ENCODE measurements at regions not wholly inside any gene's neighbourhood (a gene's known extent, or its start where the extent isn't known, plus 50 kb on each side); places are given as distances from the start of the nearest gene placed in this dataset.

DNA sequence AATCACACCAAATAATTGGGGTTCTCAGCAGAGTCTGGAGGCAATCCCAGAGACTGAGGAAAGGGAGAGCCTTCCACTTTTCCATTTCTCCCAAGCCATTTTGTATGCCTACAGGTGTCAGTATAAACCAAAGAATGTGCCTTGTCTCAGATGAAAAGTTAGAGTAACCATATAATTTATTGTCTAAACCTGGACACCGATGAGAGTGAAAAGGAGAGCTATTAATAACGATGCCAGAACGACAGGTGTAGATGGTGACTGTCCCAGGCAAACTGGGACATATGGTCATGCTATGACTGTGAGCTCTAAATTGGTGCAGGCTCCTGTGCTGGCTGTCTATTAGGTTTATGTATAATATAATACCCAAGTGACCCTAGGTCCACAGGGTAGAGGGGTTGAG lies 219.6 kb downstream of the ARHGAP12 start:
- no peak for DNase-seq

DNA sequence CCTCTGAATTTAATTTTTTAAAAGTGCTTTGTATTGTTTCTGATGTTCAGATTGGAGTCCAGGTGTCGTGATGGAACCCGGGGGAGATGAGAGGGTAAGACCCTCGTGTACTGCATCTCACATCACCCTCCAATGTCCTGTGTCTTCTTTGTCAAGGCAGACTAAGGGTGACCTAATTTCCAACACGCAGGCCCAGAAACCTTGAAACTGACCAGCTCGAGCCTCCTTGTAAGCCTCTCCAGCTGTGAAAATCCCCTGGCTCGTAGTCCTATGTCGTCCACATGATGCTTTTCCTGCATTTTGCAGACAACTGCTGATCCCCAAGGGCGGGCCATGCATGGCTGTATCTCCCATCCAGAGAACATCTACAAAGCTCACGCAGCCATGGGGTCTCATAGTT lies 220.2 kb downstream of the ARHGAP12 start:
- DNase-seq, result no peak

DNA sequence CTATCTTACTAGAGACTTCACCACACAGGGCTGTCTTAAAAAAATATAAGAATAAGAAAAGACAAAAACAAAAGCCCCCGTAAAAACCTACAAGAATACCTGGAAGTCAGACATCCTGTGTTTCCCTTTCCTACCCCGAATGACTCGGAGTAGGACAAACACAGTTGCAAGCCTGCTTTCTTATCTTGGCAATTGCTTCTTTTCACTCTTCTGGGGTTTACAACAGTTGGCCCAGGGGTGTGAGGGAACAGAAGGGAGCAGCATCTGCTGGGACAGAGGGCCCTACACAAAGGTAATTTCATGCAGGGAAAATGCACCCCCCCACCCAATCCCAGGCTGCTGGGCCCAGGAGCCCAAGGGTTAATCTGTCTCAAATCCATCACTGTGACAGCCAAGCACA lies 220.6 kb downstream of the ARHGAP12 start:
- DNase-seq, result no peak

DNA sequence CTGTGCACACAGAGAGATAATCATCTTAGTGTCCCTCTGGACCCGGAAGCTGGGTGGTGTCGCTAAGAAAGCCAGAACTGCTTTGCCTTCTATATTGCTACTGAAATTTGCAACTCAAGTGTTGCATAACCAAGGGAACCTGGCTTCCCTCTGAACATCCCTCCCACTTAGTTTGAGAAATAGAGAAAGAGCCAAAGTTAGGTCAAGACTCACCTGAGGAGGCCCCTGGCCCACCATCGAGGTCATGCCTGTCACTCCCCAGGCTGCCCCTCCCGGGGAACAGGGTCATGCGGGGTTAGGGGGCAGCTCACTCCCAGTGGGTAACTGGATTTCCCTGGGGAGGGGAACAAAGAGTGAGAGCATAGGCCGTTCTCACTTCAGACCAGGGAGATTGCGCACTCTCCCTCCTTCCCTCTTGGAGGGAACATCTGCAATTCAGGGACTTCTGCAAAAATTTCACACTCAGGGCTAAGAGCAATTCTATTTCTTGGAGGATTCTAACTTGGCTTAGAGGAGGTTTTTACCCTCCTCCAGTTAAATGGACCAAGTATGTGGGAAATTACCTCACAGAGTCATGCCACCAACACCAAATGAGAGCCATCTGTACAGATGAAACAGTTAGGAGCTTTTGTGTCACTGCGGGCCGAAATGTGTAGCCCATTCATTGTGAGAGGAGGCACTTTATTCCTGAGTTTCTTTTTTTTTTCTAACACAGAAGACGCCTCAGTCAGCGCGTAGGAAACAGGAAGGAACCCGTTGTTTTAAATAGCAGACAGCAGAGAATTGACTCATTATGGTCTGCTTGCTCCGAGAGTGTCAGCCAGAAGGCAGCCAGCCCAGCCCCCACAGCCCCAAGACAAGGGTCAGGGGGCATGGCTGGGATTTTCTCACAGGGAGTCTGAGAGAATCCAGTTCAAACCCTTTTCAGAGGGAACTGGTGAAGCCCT lies 221.3 kb downstream of the ARHGAP12 start:
- DNase-seq, result peak in 2 of 5 experiments; percentile 5 to 83

DNA sequence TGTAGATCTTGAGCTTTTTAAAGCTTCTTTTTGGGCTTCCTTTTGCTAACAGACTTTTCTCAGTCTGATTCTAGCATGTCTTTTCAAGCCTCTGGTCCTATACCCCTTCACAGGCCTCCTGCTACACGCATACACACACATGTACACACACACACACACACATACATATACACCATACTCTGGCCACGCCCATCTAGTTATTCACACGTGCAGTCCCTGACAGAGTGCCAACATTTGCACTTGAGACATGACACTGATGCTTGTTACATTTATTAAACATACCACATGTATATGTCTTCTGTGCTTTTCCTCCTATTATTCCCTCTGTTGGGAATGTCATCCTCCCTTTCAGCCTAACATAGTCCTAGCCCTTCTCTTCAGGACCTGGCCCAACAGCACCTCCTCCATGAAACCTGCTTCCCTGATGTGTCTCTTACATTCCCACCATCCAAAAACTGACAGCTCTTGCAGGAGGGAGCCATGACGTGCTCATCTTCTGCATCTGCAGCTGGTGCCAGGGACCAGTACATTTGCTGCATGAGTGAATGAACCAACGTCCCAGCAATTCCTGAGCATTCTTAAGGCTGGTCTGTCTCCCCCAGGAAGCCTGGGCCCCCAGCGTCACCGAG lies 222.1 kb downstream of the ARHGAP12 start:
- DNase-seq, result no peak

DNA sequence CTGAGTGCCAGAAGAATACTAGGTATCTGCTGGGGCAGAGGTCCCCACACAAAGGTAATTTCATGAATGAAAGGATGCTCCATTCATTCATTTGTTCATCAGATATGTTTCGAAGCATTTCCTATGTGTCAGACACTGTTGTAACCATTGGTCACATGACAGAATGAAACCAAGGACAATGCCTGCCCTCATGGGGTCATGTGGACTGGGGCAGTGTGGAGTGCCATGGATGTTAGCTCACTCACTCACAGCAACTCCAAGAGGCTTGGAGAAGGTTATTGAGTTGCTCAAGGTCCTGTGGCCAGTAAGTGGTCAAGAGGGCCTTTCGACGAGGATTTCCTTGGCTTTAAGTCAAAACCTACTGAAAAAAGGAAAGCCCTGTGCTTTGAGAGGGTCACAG lies 223.5 kb downstream of the ARHGAP12 start:
- DNase-seq, result no peak

DNA sequence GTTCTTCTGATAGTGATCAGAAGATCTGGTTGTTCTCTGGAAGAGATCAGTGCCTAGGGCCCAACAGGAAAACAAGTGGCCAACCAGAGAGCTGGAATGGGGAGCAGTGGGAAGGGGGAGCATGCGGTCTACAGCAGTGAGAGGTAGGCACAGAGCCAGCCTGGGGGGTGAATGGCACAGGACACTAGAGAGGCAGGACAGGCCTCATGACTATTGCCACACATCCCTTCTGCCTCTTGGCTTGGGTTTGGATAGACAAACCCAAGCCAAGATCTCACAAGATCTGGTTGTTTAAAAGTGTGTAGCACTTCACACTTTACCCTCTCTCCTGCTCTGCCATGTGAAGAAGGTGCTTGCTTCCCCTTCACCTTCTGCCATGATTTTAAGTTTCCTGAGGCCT lies 224.4 kb downstream of the ARHGAP12 start:
- no peak for DNase-seq

DNA sequence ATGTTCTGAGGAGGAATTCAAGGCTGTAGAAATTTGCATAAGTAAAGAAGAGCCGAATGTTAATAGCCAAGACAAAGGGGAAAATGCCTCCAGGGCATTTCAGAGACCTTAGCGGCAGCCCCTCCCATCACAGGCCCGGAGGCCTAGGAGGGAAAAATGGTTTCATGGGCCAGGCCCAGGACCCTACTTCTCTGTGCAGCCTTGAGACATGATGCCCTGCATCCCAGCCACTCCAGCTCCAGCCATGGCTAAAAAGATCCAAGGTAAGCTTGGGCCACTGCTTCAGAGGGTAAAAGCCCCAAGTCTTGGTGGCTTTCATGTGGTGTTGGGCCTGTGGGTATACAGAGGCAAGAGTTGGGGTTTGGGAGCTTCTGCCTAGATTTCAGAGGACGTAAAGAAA lies 225.7 kb downstream of the ARHGAP12 start:
- no peak for DNase-seq

DNA sequence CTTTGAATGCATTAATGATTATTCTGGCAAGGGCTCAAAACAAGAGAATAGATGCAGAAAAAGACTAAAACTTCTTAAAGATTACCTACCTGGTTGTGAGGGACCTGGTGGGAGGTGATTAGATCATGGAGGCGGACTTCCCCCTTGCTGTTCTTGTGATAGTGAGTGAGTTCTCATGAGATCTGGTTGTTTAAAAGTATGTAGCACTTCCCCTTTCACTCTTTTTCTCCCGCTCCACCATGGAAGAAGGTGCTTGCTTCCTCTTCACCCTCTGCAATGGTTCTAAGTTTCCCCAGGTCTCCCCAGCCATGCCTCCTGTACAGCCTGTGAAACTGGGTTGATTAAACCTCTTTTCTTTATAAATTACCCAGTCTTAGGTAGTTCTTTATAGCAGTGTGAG lies 226.6 kb downstream of the ARHGAP12 start:
- DNase-seq, result no peak

DNA sequence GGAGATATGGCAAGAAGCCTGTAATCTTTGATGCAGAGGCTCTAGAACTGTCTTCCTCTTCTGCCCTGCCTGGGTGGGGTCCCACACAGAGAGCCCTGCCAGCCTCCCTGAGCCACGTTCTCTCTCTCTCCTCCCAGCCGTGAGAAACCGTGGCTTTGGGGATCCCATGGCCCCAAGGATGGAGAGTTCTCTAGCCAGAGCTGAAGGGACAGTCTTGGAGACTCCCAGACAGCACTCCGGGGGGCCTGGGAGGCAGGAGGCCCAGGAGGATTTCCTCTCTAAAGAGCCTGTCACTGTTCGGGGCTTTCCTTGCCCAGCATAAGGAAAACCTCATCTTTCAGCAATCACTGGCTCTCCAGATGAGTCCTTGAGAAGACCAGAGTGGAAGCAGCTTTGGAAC lies 227.1 kb downstream of the ARHGAP12 start:
- DNase-seq, result no peak

DNA sequence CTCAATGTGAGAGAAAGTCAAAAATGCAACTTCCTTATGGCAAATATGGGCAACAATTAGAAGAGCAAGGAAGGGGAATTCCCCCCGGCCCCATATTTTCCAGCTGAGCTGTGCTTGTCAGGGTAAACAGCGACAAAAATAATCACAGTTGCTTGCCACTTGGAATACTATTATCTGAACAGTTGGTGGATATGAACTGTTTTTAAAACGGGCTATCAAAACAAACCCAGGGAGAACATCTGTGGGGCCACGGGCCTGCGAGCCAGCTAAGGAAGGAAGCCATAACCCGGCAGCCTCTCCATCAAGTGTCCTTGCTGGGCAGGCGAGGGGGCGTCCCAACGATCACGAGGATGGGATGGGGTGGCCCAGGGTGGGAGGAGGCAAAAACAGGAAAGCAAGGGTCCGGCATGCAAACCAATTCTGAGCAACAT lies 228.4 kb downstream of the ARHGAP12 start:
- no peak for DNase-seq

DNA sequence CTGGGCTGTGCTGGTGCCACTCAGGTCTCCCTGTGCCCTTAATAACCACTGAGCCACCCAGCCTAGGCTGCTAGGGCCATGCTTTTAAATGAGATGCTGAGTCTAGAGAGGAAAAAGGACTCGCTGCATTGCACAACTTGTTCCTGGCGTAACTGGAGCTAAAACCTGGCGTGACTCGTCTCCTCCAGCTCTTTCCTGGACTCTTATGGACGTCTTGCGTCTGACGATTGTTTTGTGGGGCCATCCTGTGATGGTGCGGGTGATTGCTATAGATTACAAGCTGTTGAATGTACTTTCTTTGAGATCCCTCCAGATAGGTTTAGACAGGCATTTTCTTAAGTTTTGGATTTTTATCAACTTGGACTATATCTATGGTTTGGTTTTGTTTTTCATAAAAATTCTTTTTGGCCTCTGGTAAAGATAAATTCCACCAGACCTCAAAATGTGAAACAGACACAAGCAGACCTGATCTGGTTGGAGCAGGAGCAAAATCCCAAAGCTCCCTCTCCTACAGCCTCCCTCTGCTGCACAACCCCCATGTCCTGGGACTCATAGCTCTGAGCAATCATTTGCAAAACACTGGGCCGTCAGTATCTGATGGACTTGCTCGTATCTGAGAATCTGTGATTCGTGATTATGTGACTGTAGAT lies 230.3 kb downstream of the ARHGAP12 start:
- no peak for DNase-seq

DNA sequence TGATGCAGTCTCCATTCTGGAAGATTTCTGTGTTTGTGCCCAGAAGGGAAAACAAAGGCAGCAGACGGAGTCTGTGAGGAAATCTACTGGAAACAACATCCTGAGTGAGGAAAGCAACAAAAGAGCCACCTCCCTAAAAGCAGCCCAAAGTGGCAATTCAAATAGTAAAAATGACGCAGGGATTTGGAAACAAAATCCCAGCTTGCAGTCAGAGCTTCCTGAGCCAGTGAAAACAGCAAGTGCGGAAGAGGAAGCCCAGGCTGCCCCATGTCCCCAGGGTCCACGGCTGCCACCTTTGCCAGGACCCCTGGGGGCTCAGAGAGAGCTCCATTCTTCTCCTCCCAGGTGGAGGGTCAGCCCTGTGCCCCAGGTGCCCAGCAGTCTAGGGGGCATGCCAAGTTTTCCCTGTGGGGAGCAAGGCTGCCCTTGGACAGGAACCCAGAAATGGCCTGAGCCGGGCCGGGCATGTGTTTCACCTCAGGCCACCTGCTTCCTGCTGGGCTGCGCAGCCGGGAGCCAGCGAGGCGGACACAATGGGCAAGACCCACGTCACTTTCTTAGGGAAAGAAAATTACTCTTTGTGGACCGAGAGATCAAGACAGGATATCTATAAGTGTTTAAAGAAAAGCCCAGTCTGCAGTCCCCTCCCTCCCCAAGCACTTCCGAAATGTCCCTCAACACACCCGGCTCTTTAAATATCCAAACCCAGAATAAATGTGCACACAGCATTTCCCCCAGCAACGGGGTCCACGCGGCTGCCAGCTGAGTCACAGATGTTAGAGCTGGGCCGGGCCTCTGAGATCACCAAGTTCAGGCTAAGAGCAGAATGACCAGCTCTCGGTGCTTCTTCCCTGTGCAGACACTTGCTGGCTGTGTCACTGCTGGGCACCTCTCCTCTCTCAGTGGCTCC lies 231.1 kb downstream of the ARHGAP12 start:
- DNase-seq, result no peak

DNA sequence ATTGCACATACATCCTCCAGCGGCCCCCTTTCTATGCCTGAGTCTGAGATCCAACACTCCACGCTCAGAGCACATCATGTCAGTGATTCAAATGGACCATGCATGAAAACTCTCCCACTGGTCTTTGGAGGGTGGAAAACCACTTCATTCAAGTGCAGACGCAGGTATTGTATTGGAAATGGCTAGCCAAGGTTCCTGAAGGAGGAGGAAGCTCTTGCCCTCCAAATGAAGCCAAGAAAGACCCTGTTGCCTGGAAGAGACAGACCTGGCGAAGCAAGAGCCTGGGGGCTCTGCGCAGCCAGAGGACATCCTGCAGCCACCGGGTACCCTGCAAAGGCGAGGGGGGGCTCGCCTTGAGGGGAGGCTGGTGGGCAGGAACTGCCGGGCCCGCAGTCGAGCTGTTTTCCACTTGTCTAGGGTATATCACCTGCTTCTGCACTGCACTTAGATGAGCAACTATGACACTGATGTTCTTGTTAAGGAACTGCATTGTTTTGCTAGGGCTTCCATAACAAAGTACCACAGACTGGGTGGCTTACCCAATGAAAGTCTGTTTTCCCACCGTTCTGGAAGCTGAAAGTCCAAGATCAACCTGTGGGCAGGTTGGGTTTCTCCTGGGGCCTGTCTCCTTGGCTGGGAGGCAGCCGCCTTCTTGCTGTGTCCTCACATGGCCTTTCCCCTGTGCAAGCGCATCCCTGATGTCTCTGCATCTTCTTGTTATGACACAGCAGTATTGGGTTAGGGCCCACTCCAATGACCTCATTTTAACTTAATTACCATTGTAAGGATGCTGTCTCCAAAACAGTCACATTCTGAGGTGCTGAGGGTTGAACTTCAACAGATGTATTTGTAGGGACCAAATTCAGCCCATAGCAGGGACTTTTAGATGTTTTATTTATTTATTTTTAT lies 233.4 kb downstream of the ARHGAP12 start:
- no peak for DNase-seq

DNA sequence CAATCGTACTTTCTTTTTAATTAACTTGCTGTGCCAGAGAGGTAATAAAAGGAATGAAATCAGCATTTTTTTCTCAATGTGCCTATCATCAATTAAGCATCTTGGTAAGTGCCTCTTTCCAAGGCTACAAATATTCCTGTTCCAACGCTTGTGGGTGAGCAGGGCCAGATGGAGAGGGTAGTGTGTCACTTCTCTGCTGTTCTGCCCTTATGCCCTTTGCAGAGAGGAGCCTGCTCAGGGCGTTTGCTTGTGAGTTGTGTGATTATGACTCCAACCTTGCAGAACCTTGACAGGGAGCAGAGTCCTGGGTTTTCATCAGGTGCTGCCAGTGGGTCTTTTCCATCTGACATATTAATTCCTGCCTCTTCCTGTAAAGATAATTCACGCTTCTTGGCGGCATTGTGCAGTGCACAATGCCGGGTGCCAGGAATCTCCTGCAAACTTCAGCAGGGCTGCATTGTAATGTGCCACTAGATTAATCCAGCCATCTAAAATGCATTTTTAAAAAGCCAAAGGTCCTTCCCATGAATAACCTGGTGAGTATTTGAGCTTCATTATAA lies 234.4 kb downstream of the ARHGAP12 start:
- DNase-seq, result no peak

DNA sequence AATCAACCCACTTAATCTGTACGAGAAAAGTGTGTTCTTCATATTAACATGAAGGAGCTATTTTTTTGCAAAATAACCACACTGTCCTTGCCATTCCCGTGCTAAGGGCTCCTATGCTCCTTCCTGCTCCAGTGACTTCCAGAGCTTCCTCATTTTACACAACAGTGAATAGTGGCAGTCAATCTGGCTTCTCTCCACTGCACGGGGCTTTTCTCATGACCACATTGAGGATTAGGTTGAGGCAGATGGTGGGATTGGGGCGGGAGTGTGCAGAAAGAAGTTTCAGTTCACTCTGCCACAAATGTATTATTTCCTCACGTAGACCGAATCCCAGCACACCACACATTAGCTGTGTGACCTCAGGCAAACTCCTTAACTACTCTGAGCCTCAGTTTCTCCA lies 235.1 kb downstream of the ARHGAP12 start:
- no peak for DNase-seq

DNA sequence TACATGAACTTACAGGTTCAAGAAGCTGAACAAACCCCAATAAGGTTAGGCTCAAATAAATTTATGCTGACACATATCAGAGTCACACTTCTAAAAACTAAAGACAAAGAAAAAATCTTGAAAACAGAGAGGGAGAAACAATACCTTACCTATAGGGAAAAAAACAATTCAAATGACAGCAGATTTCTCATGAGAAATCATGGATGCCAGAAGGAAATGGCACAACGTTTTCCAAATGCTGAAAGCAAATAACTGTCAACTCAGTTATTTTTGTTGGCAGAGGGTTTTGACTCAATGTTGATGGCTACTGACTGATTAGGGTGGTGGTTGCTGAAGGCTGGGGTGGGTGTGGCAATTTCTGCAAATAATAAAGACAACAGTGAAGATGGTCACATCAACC lies 239.4 kb downstream of the ARHGAP12 start:
- DNase-seq, result no peak

DNA sequence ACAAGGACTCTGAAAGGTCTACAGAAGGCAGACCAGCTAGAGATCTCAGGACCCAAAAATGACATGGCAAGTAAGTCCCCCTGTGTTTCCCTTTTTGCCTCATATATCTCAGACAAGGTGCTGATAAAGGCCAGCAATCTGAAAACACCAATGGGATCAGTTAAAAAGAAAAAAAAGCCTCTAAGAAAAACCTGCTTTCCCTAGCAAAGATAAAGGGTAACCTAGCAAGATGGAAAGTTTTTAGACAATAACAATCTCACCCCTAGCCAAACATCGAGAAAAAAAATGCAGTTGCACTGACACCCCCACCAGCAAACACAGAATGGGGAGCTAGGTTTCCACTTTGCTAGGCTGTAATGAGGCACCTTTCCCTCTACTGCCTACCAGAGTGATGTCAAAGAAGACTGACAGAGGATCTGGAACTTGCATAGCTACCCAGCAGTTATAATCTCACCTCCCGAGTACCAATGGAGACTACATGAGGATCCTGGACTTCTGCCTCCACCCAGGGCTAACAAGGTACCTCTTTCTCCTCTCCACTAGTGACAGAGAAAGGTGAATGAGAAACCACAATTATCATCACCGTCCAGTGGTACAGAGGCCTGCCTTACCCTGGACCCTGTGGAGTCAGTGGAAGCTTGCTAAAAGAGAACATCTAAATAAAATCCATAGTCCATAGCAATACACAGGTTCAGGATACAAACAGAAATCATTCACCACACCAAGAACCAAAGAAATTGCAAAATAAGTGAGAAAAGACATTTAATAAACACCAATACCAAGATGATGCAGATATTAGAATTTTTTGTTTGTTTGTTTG lies 240.8 kb downstream of the ARHGAP12 start:
- peak in 1 of 5 experiments; percentile 21 for DNase-seq

DNA sequence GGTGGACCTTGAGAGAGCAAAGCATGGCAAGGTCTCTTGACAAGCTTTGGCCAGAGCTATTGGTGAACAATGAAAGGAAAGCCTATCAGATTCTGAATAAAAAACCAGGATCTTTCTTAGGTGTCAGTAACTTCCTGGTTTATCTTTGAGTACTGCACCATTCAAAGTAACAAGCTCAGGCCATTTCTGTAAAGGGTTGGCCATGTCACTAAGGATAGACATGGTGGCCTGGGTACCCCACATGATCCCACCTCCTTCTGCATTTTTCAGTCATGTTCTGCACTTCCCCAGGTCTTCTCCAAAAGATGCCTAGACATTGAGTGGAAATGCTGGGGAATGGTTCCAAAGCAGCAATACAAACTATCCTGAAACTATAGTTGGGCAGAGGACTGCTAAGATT lies 242.0 kb downstream of the ARHGAP12 start:
- no peak for DNase-seq

DNA sequence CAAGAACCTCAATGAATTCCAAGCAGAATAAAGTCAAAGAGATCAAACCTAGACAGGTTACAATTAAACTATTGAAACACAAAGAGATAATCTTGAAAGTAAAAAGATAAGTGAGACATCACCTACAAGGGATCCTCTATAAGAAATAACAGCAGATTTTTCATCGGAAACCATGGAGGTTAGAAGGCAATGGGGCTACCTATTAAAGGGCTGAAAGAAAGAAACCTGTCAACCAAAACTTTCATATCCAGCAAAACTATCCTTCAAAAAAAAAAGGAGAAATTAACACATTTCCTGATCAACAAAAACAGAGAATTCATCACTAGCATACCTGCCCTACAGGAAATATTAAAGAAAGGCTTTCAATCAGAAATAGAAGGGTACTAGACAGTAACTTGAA lies 244.9 kb downstream of the ARHGAP12 start:
- DNase-seq, result no peak

All from T-helper 2 cell (primary cell).